Upper lobe of left lung (tissue), 6 donors: ENCODE measurements at regions not wholly inside any gene's neighbourhood (a gene's known extent, or its start where the extent isn't known, plus 50 kb on each side); places are given as distances from the start of the nearest gene placed in this dataset.

Source experiments
- ATAC-seq, 2 donors: fragments of 200-7000 bp; cut with Tn5 transposase; one replicate each; pipeline ENCODE4 v1.9.1; 2022; ENCODE audit warnings: mild to moderate bottlenecking in 2 of 2, moderate library complexity in 2 of 2; ENCODE audit not compliant: low FRiP score in 2 of 2
- DNase-seq, 2 donors: peaks; one replicate each; pipeline ENCODE4 v3.0.0-alpha.2; 2019 to 2020
- H3K27ac ChIP-seq, 4 donors: fragments of 200-600 bp; sonication (generic); one replicate each; pipeline ENCODE4 v1.5.1; 2016 to 2019
- H3K27me3 ChIP-seq, 4 donors: fragments of 200-600 bp; sonication (generic); one replicate each; pipeline ENCODE4 v1.5.1; 2017 to 2019
- H3K36me3 ChIP-seq, 4 donors: fragments of 200-600 bp; sonication (generic); one replicate each; pipeline ENCODE4 v1.5.1; 2016 to 2019
- H3K4me1 ChIP-seq, 4 donors: fragments of 200-600 bp; sonication (generic); one replicate each; pipeline ENCODE4 v1.5.1; 2018 to 2019
- H3K4me3 ChIP-seq, 4 donors: fragments of 200-600 bp; sonication (generic); one replicate each; pipeline ENCODE4 v1.5.1; 2017 to 2019; ENCODE audit warnings: mild to moderate bottlenecking in 2 of 4, moderate library complexity in 1 of 4
- H3K9me3 ChIP-seq, 4 donors: fragments of 200-600 bp; sonication (generic); one replicate each; pipeline ENCODE4 v1.5.1; 2018 to 2019
- EP300 ChIP-seq, 4 donors: sonication (generic); formaldehyde crosslinking; IDR thresholded peaks; one replicate each; pipeline ENCODE4 v1.5.1; 2017; ENCODE audit warnings: antibody characterized with exemption in 4 of 4, control low read depth in 2 of 4
- POLR2A ChIP-seq, 4 donors: fragments of 450-650 bp; IDR thresholded peaks; one replicate each; pipeline ENCODE4 v1.5.1; 2016 to 2017; ENCODE audit warnings: antibody characterized with exemption in 4 of 4, mild to moderate bottlenecking in 2 of 4
- POLR2AphosphoS5 ChIP-seq, 2 donors: sonication (generic); formaldehyde crosslinking; IDR thresholded peaks; one replicate each; pipeline ENCODE4 v1.5.1; 2017; ENCODE audit warnings: antibody characterized with exemption in 2 of 2
- WGBS, 2 donors: methylation state at CpG; one replicate each; pipeline ENCODE4 v1.1.5; 2017 to 2018; 5-methylcytosine and 5-hydroxymethylcytosine counted together
- TF ChIP-seq, protein P1 (sequence below), 6 experiments: fragments of 450-650 bp in 4 of 6; fragments of 200-600 bp in 2 of 6; sonication (generic) in 2 of 6; IDR thresholded peaks; one replicate each; pipeline ENCODE4 v1.5.1; 2016 to 2019; ENCODE audit warnings: antibody characterized with exemption in 6 of 6
- donor health status: DM: no; HTN: no; CAD: no; lungs with moderate emphysema.
- donor health status: DM: no; HTN: yes; CAD: no; lungs with severe emphysema.

DNA sequence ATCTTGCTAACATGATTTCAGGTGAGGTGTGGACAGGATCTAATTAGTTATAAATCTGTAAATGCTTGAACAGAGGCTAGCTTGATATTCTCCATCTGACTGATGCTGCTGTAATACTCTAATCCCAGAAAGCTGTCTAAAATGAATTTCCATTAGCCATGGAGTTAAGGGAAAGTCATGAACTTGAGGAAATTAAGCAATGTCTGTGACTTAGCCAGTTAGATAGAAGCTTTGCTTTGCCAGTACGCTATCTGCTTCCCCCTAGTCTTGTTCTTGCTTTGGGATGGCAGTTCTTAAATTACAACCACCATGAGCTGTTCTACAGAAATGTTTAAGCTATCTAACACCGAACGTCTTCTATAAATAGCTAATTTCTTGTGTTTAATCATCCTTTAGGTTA is 195.7 kb downstream of the PRL start:
- Histone ChIP-seq H3K27me3 (no peaks in the 10 kb centered on the region), H3K4me1 (no peaks in the 10 kb centered on the region), H3K4me3 (no peak overlapping the region), H3K27ac (no peak overlapping the region), H3K36me3 (no peaks in the 10 kb centered on the region), H3K9me3 (no peaks in the 10 kb centered on the region)
- WGBS, 2 donors = 81 to 92% methylated on average over 3 of the region's 3 CpGs
- DNase-seq = no peak
- TF ChIP-seq EP300 (IDR thresholded peaks at IDR 0.05) (no peak), POLR2AphosphoS5 (IDR thresholded peaks at IDR 0.05) (no peak), POLR2A (IDR thresholded peaks at IDR 0.05) (no peak)
- TF ChIP-seq, protein P1, sequence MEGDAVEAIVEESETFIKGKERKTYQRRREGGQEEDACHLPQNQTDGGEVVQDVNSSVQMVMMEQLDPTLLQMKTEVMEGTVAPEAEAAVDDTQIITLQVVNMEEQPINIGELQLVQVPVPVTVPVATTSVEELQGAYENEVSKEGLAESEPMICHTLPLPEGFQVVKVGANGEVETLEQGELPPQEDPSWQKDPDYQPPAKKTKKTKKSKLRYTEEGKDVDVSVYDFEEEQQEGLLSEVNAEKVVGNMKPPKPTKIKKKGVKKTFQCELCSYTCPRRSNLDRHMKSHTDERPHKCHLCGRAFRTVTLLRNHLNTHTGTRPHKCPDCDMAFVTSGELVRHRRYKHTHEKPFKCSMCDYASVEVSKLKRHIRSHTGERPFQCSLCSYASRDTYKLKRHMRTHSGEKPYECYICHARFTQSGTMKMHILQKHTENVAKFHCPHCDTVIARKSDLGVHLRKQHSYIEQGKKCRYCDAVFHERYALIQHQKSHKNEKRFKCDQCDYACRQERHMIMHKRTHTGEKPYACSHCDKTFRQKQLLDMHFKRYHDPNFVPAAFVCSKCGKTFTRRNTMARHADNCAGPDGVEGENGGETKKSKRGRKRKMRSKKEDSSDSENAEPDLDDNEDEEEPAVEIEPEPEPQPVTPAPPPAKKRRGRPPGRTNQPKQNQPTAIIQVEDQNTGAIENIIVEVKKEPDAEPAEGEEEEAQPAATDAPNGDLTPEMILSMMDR (IDR thresholded peaks at IDR 0.05) = no peak
- no peak for ATAC-seq

DNA sequence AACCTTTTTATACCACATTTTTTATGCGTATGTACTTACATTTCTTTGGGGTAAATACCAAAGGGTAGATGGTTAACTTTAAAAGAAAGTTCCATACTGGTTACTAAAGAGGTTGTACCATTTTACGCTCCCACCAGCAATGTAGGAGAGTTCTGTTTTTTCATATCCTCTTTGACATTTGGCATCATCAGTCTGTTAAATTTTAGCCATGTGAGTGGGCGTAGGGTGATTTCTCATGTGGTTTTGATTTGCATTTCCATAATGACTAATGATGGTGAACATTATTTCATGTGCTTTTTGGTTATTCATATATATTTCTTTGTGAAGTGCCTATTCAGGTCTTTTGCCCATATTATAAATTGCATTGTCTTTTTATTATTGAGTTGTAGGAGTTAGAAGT is 194.2 kb downstream of the PRL start:
- no peaks in the 10 kb centered on the region for H3K4me1 ChIP-seq
- no peaks in the 10 kb centered on the region for H3K27me3 ChIP-seq
- no peaks in the 10 kb centered on the region for H3K9me3 ChIP-seq
- no peak overlapping the region for H3K27ac ChIP-seq
- DNase-seq (no peak), ATAC-seq (no peak)
- no peak overlapping the region for H3K4me3 ChIP-seq
- no peaks in the 10 kb centered on the region for H3K36me3 ChIP-seq
- no peak for TF ChIP-seq POLR2AphosphoS5 (IDR thresholded peaks at IDR 0.05)
- no peak for TF ChIP-seq POLR2A (IDR thresholded peaks at IDR 0.05)
- TF ChIP-seq EP300 (IDR thresholded peaks at IDR 0.05) = no peak
- TF ChIP-seq, protein P1 (IDR thresholded peaks at IDR 0.05) = no peak
- 82 to 91% methylated on average over 3 of the region's 3 CpGs for WGBS, 2 donors

DNA sequence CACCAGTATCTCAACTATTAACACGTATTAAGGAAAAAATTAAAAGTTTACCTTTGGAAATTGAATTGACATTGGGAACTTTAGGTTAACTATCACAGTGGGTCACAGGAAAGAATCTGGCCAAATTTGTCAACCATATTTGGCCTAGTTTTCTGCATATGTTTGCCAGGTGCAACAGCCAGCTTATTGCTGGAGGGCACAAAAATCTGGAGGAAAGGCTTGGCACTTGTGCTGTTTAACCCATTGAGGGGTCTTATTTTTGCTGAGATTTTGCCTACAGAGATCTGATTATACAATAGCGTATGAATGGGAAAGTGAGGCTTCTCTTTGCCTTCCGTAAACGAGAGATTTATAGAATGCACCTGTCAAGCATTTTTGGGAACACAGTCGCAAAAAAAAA is 190.4 kb downstream of the PRL start:
- Histone ChIP-seq H3K27me3 (no peaks in the 10 kb centered on the region), H3K4me1 (no peaks in the 10 kb centered on the region), H3K27ac (no peak overlapping the region), H3K36me3 (no peaks in the 10 kb centered on the region), H3K9me3 (no peaks in the 10 kb centered on the region), H3K4me3 (no peak overlapping the region)
- WGBS, 2 donors = 97 to 98% methylated on average over 5 of the region's 5 CpGs
- no peak for ATAC-seq
- TF ChIP-seq, protein P1 (IDR thresholded peaks at IDR 0.05) = no peak
- no peak for TF ChIP-seq EP300 (IDR thresholded peaks at IDR 0.05)
- no peak for TF ChIP-seq POLR2AphosphoS5 (IDR thresholded peaks at IDR 0.05)
- no peak for TF ChIP-seq POLR2A (IDR thresholded peaks at IDR 0.05)
- DNase-seq = no peak

DNA sequence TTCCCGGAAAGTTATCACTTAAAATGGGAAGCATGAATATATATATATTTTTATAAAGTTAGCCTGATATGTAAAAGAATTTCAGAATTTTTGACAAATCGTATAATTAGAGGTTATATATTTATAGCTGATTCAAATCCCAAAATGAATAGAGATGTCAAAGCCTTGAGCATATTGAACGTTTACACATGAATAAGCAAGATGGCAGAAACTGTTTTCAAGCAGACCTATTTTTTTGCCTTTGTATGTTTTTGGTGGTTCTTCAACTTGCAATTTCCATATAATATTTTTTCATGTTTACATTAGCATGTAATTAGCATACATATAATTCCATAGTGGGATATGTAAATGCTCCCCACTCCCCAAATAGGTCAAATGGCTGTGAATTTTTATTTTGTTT is 189.9 kb downstream of the PRL start:
- Histone ChIP-seq H3K4me3 (no peak overlapping the region), H3K9me3 (no peaks in the 10 kb centered on the region), H3K27ac (no peak overlapping the region), H3K27me3 (no peaks in the 10 kb centered on the region), H3K4me1 (no peaks in the 10 kb centered on the region), H3K36me3 (no peaks in the 10 kb centered on the region)
- 66 to 82% methylated on average over 3 of the region's 3 CpGs for WGBS, 2 donors
- no peak for ATAC-seq
- no peak for DNase-seq
- TF ChIP-seq, protein P1 (IDR thresholded peaks at IDR 0.05) = no peak
- no peak for TF ChIP-seq POLR2A (IDR thresholded peaks at IDR 0.05)
- TF ChIP-seq POLR2AphosphoS5 (IDR thresholded peaks at IDR 0.05) = no peak
- no peak for TF ChIP-seq EP300 (IDR thresholded peaks at IDR 0.05)

DNA sequence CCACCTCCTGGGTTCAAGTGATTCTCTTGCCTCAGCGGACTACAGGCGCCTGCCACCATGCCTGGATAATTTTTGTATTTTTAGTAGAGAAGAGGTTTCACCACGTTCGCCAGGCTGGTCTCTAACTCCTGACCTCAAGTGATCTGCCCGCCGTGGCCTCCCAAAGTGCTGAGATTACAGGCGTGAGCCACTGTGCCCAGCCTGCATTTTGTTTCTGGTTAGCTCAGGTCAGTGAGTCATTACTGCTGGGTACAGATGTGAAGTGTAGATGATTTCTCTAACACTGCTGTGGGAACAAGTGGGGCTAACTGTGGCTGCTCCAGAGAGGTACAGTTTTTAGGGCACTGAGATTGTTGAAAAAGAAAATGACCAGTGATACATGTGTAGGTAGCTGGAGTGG is 188.6 kb downstream of the PRL start:
- TF ChIP-seq EP300 (IDR thresholded peaks at IDR 0.05) (no peak), POLR2AphosphoS5 (IDR thresholded peaks at IDR 0.05) (no peak), POLR2A (IDR thresholded peaks at IDR 0.05) (no peak)
- TF ChIP-seq, protein P1 (IDR thresholded peaks at IDR 0.05) = no peak
- ATAC-seq (no peak), DNase-seq (no peak)
- 90 to 93% methylated on average over 7 of the region's 7 CpGs for WGBS, 2 donors
- Histone ChIP-seq H3K27me3 (no peaks in the 10 kb centered on the region), H3K27ac (no peak overlapping the region), H3K9me3 (no peaks in the 10 kb centered on the region), H3K4me3 (no peak overlapping the region), H3K4me1 (peaks cover 0 to 8% (median 2%) of the 10 kb centered on the region in 4 donors), H3K36me3 (no peaks in the 10 kb centered on the region)
